Neural cell (in vitro differentiated cells): ENCODE measurements at regions not wholly inside any gene's neighbourhood (a gene's known extent, or its start where the extent isn't known, plus 50 kb on each side); places are given as distances from the start of the nearest gene placed in this dataset.

ENCODE experiments used
- H2AFZ ChIP-seq: fragments of 200-600, 300-800 bp; sonication (generic), shearing (Covaris generic); 2 replicates; pipeline ENCODE4 v1.6.0; 2014; ENCODE audit warnings: low read depth, mild to moderate bottlenecking, antibody characterized with exemption, low read length, moderate library complexity
- H3F3A ChIP-seq: fragments of 200-600 bp; shearing (Covaris generic); 2 replicates; pipeline ENCODE4 v1.6.1; 2016; ENCODE audit warnings: mild to moderate bottlenecking, moderate library complexity, mixed read lengths, antibody characterized with exemption, low read length; ENCODE audit not compliant: insufficient read depth, poor library complexity, severe bottlenecking
- H3K27ac ChIP-seq: fragments of 200-600, 300-800 bp; sonication (generic), shearing (Covaris generic); 2 replicates; pipeline ENCODE4 v1.5.1; 2014; ENCODE audit warnings: mild to moderate bottlenecking, low read length, moderate library complexity
- H3K27me3 ChIP-seq: fragments of 300-800, 200-600 bp; sonication (generic), shearing (Covaris generic); 2 replicates; pipeline ENCODE4 v1.6.0; 2014; ENCODE audit warnings: mild to moderate bottlenecking, low read depth, low read length, moderate library complexity; ENCODE audit not compliant: insufficient read depth
- H3K36me3 ChIP-seq: fragments of 300-800, 200-600 bp; sonication (generic), shearing (Covaris generic); 2 replicates; pipeline ENCODE4 v1.5.1; 2014; ENCODE audit warnings: mild to moderate bottlenecking, antibody characterized with exemption, low read length, moderate library complexity; ENCODE audit not compliant: insufficient read depth
- H3K4me2 ChIP-seq: fragments of 300-800, 200-600 bp; sonication (generic), shearing (Covaris generic); 2 replicates; pipeline ENCODE4 v1.6.0; 2014; ENCODE audit warnings: mild to moderate bottlenecking, low read length
- H3K4me3 ChIP-seq: fragments of 300-800, 200-600 bp; sonication (generic), shearing (Covaris generic); 2 replicates; pipeline ENCODE4 v1.5.1; 2014; ENCODE audit warnings: mild to moderate bottlenecking, low read length, moderate library complexity
- H3K79me2 ChIP-seq: fragments of 200-600 bp; shearing (Covaris generic); replicated peaks from 2 replicates; pipeline ENCODE4 v1.6.0; 2014; ENCODE audit warnings: mild to moderate bottlenecking, low read length, moderate library complexity; ENCODE audit not compliant: insufficient read depth
- H3K9ac ChIP-seq: fragments of 300-800, 200-600 bp; sonication (generic), shearing (Covaris generic); 2 replicates; pipeline ENCODE4 v1.6.1; 2016; ENCODE audit warnings: mild to moderate bottlenecking, low read length, mixed read lengths
- H3K9me2 ChIP-seq: fragments of 200-600 bp; shearing (Covaris generic); 2 replicates; pipeline ENCODE4 v1.6.1; 2016; ENCODE audit warnings: mild to moderate bottlenecking, low read length, mixed read lengths; ENCODE audit not compliant: insufficient read depth
- H3K9me3 ChIP-seq: fragments of 200-600, 300-800 bp; sonication (generic), shearing (Covaris generic); 2 replicates; pipeline ENCODE4 v1.6.1; 2016; ENCODE audit warnings: mild to moderate bottlenecking, mixed run types, low read length, moderate library complexity, mixed read lengths
- H4K20me1 ChIP-seq: fragments of 200-600 bp; shearing (Covaris generic); 2 replicates; pipeline ENCODE4 v1.6.1; 2016; ENCODE audit warnings: mild to moderate bottlenecking, mixed run types; ENCODE audit not compliant: insufficient read depth
- EP300 ChIP-seq: fragments of 450-650 bp; conservative IDR thresholded peaks from 2 replicates; pipeline ENCODE4 v1.6.1; 2014; ENCODE audit warnings: antibody characterized with exemption, mild to moderate bottlenecking, moderate library complexity; ENCODE audit not compliant: poor library complexity, severe bottlenecking
- EZH2 ChIP-seq: fragments of 200-600, 300-800 bp; shearing (Covaris generic), sonication (generic); IDR thresholded peaks from 2 replicates; pipeline ENCODE4 v1.6.1; 2014; ENCODE audit warnings: antibody characterized with exemption, low read length, borderline replicate concordance, mild to moderate bottlenecking; ENCODE audit not compliant: insufficient read depth, poor library complexity, severe bottlenecking
- MXI1 ChIP-seq: fragments of 450-650 bp; conservative IDR thresholded peaks from 2 replicates; pipeline ENCODE4 v1.6.1; 2014; ENCODE audit warnings: antibody characterized with exemption, mild to moderate bottlenecking; ENCODE audit not compliant: poor library complexity, severe bottlenecking
- POLR2AphosphoS5 ChIP-seq: IDR thresholded peaks from 2 replicates; pipeline ENCODE4 v1.6.1; 2012
- RAD21 ChIP-seq: fragments of 450-650 bp; conservative IDR thresholded peaks from 2 replicates; pipeline ENCODE4 v1.6.1; 2014; ENCODE audit warnings: antibody characterized with exemption, mild to moderate bottlenecking, moderate library complexity
- SMC3 ChIP-seq: fragments of 450-650 bp; conservative IDR thresholded peaks from 2 replicates; pipeline ENCODE4 v1.6.1; 2014; ENCODE audit warnings: antibody characterized with exemption, mild to moderate bottlenecking, moderate library complexity; ENCODE audit not compliant: poor library complexity
- TAF1 ChIP-seq: IDR thresholded peaks from 2 replicates; pipeline ENCODE4 v1.6.1; 2012; ENCODE audit warnings: low read depth
- TF ChIP-seq, protein P1 (sequence below): IDR thresholded peaks from 2 replicates; pipeline ENCODE4 v1.6.1; 2012; ENCODE audit warnings: borderline replicate concordance
- TF ChIP-seq, protein P2 (sequence below): fragments of 450-650 bp; IDR thresholded peaks from 2 replicates; pipeline ENCODE4 v1.5.1; 2014; ENCODE audit warnings: antibody characterized with exemption, mild to moderate bottlenecking, moderate library complexity; ENCODE audit not compliant: poor library complexity, severe bottlenecking

DNA sequence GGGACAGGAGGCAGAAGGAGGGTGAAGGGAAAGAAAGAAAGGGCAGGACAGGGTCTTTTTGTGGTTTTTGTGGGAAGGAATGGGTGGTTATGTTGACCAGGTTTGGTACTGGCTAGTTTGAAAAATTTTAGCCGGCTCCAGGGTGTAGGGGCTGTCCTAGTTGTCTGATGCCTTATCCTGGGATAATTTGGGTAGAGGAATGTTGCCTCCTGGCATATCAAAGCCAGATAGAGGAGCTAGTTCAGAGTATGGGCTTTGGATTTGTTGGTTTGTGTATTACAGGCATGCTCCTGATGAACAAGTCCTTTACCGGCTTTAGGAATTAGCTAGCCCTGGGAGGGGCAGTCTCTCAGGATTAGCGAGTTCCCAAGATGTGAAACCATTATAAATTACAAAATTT, 101.1 kb upstream of the LHCGR start:
- H3K9ac ChIP-seq = no peak overlapping the region
- no peaks in the 10 kb centered on the region for H3K36me3 ChIP-seq
- no peak overlapping the region for H3K4me2 ChIP-seq
- H3K79me2 ChIP-seq = no peaks in the 10 kb centered on the region
- H3K27me3 ChIP-seq = no peaks in the 10 kb centered on the region
- no peak for TF ChIP-seq SMC3
- no peak for TF ChIP-seq EP300
- TF ChIP-seq EZH2 = no peak
- H3F3A ChIP-seq = no peaks in the 10 kb centered on the region
- no peak overlapping the region for H2AFZ ChIP-seq
- no peak overlapping the region for H3K27ac ChIP-seq
- H4K20me1 ChIP-seq = no peaks in the 10 kb centered on the region
- H3K9me3 ChIP-seq = no peaks in the 10 kb centered on the region
- H3K4me3 ChIP-seq = no peak overlapping the region
- H3K9me2 ChIP-seq = no peaks in the 10 kb centered on the region

DNA sequence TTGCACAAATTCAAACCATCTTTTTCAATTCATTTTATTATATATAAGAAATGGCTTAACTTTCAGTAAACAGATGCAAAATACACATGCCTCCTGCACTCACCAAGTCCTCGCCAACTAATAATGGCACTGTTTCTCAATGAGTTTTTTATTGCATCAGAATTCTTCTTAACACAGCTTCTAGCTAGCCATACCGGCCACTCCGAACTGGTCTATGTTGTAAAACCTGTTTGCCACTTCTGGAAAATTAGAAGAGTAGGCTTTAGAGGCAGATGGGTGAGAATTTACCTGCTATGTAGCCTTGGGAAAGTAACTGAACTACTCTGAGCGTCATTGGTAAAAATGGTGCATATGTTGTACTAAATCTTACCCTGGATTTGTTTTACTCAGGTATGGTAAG, 100.6 kb upstream of the LHCGR start:
- Histone ChIP-seq H3K9ac (no peak overlapping the region), H3K36me3 (no peaks in the 10 kb centered on the region), H3K4me3 (no peak overlapping the region), H3K79me2 (no peaks in the 10 kb centered on the region), H3K27me3 (no peaks in the 10 kb centered on the region), H3K9me3 (no peaks in the 10 kb centered on the region), H3F3A (no peaks in the 10 kb centered on the region), H3K9me2 (no peaks in the 10 kb centered on the region), H4K20me1 (no peaks in the 10 kb centered on the region), H3K27ac (no peak overlapping the region), H3K4me2 (no peak overlapping the region), H2AFZ (no peak overlapping the region)
- TF ChIP-seq EP300 (no peak), TAF1 (no peak), MXI1 (no peak), POLR2AphosphoS5 (no peak), SMC3 (no peak), RAD21 (no peak), EZH2 (no peak)
- TF ChIP-seq, protein P1, sequence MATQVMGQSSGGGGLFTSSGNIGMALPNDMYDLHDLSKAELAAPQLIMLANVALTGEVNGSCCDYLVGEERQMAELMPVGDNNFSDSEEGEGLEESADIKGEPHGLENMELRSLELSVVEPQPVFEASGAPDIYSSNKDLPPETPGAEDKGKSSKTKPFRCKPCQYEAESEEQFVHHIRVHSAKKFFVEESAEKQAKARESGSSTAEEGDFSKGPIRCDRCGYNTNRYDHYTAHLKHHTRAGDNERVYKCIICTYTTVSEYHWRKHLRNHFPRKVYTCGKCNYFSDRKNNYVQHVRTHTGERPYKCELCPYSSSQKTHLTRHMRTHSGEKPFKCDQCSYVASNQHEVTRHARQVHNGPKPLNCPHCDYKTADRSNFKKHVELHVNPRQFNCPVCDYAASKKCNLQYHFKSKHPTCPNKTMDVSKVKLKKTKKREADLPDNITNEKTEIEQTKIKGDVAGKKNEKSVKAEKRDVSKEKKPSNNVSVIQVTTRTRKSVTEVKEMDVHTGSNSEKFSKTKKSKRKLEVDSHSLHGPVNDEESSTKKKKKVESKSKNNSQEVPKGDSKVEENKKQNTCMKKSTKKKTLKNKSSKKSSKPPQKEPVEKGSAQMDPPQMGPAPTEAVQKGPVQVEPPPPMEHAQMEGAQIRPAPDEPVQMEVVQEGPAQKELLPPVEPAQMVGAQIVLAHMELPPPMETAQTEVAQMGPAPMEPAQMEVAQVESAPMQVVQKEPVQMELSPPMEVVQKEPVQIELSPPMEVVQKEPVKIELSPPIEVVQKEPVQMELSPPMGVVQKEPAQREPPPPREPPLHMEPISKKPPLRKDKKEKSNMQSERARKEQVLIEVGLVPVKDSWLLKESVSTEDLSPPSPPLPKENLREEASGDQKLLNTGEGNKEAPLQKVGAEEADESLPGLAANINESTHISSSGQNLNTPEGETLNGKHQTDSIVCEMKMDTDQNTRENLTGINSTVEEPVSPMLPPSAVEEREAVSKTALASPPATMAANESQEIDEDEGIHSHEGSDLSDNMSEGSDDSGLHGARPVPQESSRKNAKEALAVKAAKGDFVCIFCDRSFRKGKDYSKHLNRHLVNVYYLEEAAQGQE = no peak
- TF ChIP-seq, protein P2, sequence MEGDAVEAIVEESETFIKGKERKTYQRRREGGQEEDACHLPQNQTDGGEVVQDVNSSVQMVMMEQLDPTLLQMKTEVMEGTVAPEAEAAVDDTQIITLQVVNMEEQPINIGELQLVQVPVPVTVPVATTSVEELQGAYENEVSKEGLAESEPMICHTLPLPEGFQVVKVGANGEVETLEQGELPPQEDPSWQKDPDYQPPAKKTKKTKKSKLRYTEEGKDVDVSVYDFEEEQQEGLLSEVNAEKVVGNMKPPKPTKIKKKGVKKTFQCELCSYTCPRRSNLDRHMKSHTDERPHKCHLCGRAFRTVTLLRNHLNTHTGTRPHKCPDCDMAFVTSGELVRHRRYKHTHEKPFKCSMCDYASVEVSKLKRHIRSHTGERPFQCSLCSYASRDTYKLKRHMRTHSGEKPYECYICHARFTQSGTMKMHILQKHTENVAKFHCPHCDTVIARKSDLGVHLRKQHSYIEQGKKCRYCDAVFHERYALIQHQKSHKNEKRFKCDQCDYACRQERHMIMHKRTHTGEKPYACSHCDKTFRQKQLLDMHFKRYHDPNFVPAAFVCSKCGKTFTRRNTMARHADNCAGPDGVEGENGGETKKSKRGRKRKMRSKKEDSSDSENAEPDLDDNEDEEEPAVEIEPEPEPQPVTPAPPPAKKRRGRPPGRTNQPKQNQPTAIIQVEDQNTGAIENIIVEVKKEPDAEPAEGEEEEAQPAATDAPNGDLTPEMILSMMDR = no peak

DNA sequence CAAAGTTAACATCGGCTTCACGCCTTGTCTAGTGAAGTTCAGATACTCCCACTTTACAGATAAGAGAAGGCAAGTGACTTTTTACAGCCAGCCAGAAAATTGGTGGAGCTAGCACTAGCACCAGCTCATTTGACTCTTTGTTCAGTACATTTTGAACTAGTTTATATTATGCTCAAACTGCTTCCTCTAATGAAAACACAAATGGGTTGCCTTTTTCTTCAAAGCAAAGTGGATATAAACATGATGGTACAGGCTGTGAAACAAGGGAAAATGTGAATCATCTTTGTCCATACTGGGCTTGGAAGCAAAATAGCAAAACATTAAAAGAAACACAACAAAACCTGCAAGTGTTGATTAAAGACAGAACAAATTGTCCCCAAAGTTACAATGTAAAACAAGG, 99.6 kb upstream of the LHCGR start:
- H3K27ac ChIP-seq = no peak overlapping the region
- no peak for TF ChIP-seq RAD21
- TF ChIP-seq MXI1 = no peak
- TF ChIP-seq EZH2 = no peak
- no peak for TF ChIP-seq EP300
- TF ChIP-seq, protein P1 = no peak
- no peak for TF ChIP-seq SMC3
- no peak for TF ChIP-seq POLR2AphosphoS5
- TF ChIP-seq TAF1 = no peak
- TF ChIP-seq, protein P2 = no peak
- no peaks in the 10 kb centered on the region for H3K79me2 ChIP-seq
- H3K4me2 ChIP-seq = no peak overlapping the region
- no peaks in the 10 kb centered on the region for H3F3A ChIP-seq
- no peaks in the 10 kb centered on the region for H3K36me3 ChIP-seq
- H3K9me2 ChIP-seq = no peaks in the 10 kb centered on the region
- no peak overlapping the region for H3K4me3 ChIP-seq
- H3K9ac ChIP-seq = no peak overlapping the region
- H3K27me3 ChIP-seq = no peaks in the 10 kb centered on the region
- no peak overlapping the region for H2AFZ ChIP-seq
- H4K20me1 ChIP-seq = no peaks in the 10 kb centered on the region
- no peaks in the 10 kb centered on the region for H3K9me3 ChIP-seq
